Effector memory CD4-positive, alpha-beta T cell (primary cell): ENCODE measurements at regions not wholly inside any gene's neighbourhood (a gene's known extent, or its start where the extent isn't known, plus 50 kb on each side); places are given as distances from the start of the nearest gene placed in this dataset.
A peak's percentile ranks its signal among the peaks of the same experiment; 100 is the strongest.

Experiments
- DNase-seq, 3 donors: peaks; one replicate each; pipeline ENCODE4 v3.0.0-alpha.2; 2020
- H3K27ac ChIP-seq: 2 replicates; pipeline ENCODE4 v1.7.0; 2013; ENCODE audit warnings: mild to moderate bottlenecking, low read length, moderate library complexity; ENCODE audit not compliant: insufficient read depth, poor library complexity, severe bottlenecking
- H3K27me3 ChIP-seq: replicated peaks from 2 replicates; pipeline ENCODE4 v1.7.0; 2013; ENCODE audit warnings: mild to moderate bottlenecking, low read length; ENCODE audit not compliant: insufficient read depth, control insufficient read depth, poor library complexity, severe bottlenecking
- H3K36me3 ChIP-seq: 2 replicates; pipeline ENCODE4 v1.7.0; 2013; ENCODE audit warnings: mild to moderate bottlenecking, low read length, moderate library complexity; ENCODE audit not compliant: control insufficient read depth, insufficient read depth
- H3K4me1 ChIP-seq: 2 replicates; pipeline ENCODE4 v1.7.0; 2013; ENCODE audit warnings: low read length, mild to moderate bottlenecking; ENCODE audit not compliant: control insufficient read depth, insufficient read depth, poor library complexity, severe bottlenecking
- H3K4me3 ChIP-seq: 2 replicates; pipeline ENCODE4 v1.7.0; 2013; ENCODE audit warnings: low read length, low read depth, mild to moderate bottlenecking; ENCODE audit not compliant: insufficient read depth, poor library complexity, severe bottlenecking
- H3K9me3 ChIP-seq: 2 replicates; pipeline ENCODE4 v1.7.0; 2013; ENCODE audit warnings: mild to moderate bottlenecking, low read length, moderate library complexity; ENCODE audit not compliant: control insufficient read depth

DNA sequence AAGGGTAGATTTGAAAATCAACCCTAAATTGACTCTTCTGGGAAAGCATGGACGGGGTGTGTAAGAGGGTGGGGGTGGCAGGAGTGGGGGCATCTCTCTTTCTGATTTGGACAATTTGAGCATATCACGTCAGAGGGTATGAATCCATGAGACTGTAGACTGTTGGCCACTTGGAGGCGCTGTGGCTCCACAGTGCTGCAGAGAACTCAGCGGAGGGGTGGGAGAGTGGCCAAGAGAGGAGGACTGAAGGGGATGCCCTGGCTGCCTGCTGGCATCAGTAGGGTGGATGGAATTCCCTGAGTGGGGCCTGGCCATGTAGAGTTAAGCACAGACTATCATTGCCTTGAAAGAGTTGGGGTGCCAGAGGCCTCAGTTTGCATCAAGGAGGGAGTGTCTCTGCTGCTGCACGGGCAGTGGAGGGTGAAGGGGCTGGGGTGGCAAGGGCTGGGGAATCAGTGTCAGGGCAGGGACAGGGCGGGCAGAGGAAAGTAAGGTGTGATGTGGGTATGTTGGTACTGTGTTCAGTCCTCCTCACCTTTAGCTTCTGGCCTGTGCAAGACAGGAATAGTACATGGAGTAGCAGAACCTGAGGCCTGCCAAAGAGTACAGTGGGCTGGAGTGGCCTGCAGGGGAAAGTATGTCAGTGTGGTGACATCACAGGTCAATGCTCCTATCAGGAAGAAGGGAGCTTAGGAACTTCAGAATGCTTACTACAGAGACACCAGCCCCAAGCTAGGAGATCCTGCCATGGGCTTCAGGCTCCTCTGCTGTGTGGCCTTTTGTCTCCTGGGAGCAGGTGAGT is 133.5 kb upstream of the PRSS58 start:
- peak in 2 of 3 donors; percentile 30 to 48 for DNase-seq
- Histone ChIP-seq H3K4me3 (no peak overlapping the region), H3K27ac (peak overlapping the region; percentile 11)

DNA sequence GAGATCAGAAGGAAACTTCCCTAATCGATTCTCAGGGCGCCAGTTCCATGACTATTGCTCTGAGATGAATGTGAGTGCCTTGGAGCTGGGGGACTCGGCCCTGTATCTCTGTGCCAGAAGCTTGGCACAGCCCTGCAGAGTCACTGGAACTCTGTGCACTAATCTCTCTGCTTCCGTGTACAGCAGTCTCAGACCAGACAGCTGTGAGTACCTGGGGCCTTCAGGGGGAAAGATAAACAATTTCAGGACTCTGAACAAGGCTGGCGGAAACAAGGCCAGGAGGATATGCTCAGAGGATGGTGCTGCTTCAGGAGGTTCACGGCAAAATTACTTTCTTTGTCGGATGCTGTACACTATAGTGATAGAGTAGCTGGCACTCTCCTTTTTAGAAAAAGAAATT is 131.7 kb upstream of the PRSS58 start:
- Histone ChIP-seq H3K9me3 (no peaks in the 10 kb centered on the region), H3K36me3 (no peaks in the 10 kb centered on the region), H3K4me1 (peaks cover 3% of the 10 kb centered on the region), H3K4me3 (no peak overlapping the region), H3K27me3 (no peaks in the 10 kb centered on the region), H3K27ac (no peak overlapping the region)
- DNase-seq, result no peak

More for the DNA sequence above, 133.5 kb upstream of the PRSS58 start:
- Histone ChIP-seq H3K36me3 (no peaks in the 10 kb centered on the region), H3K4me1 (no peaks in the 10 kb centered on the region), H3K27me3 (no peaks in the 10 kb centered on the region), H3K9me3 (no peaks in the 10 kb centered on the region)

DNA sequence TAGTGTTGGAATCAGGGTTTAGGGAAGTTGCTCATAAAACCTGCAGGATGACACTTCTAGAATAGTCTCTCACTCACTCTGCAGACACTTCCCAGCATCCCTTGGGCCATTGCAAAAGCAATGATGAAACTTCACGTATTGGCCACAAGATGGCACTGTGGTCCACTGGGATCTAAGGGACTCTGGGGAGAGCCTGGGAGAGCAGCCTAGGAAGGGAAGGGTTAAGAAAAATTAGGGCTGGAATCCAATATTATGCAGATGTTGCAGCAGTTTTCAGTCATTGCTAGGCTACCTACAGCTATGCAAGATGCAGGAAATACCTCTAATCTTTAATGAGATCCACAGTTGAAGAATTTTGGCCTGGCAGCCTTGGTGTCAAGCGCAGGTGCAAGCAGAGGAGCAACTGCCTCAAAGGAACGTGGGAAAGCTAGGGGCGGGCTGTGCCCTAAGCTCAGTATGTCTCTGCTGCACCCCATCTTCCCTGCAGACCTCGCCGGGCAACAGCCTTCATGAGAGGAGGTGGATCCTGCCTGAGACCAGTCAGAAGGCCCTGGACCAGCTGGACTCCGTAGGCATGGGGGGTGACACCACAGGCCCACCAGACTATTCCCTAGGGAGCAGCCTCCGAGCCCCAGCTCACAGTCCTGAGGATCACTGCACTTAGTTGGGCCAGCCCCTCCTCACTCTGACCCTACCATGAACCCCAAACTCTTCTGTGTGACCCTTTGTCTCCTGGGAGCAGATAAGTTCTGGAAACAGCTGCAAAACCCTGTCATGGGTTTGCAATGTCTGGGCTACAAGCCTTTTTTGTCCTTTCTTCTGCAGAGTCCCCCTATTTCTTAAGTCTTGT is 127.9 kb upstream of the PRSS58 start:
- Histone ChIP-seq H3K36me3 (no peaks in the 10 kb centered on the region), H3K9me3 (no peaks in the 10 kb centered on the region), H3K4me1 (peaks cover 9% of the 10 kb centered on the region), H3K4me3 (no peak overlapping the region), H3K27me3 (no peaks in the 10 kb centered on the region), H3K27ac (no peak overlapping the region)
- DNase-seq, result no peak

DNA sequence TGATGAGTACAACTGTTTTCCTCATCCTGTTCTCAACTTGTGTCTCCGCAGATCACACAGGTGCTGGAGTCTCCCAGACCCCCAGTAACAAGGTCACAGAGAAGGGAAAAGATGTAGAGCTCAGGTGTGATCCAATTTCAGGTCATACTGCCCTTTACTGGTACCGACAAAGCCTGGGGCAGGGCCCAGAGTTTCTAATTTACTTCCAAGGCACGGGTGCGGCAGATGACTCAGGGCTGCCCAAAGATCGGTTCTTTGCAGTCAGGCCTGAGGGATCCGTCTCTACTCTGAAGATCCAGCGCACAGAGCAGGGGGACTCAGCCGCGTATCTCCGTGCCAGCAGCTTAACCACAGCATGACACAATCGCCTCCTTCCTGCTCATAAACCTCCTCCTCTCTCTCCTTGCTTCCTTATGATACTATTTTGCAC is 126.7 kb upstream of the PRSS58 start:
- no peak overlapping the region for H3K27ac ChIP-seq
- H3K4me3 ChIP-seq, result no peak overlapping the region
- H3K9me3 ChIP-seq, result no peaks in the 10 kb centered on the region
- no peak for DNase-seq
- no peaks in the 10 kb centered on the region for H3K36me3 ChIP-seq
- H3K27me3 ChIP-seq, result no peaks in the 10 kb centered on the region
- H3K4me1 ChIP-seq, result peaks cover 9% of the 10 kb centered on the region

DNA sequence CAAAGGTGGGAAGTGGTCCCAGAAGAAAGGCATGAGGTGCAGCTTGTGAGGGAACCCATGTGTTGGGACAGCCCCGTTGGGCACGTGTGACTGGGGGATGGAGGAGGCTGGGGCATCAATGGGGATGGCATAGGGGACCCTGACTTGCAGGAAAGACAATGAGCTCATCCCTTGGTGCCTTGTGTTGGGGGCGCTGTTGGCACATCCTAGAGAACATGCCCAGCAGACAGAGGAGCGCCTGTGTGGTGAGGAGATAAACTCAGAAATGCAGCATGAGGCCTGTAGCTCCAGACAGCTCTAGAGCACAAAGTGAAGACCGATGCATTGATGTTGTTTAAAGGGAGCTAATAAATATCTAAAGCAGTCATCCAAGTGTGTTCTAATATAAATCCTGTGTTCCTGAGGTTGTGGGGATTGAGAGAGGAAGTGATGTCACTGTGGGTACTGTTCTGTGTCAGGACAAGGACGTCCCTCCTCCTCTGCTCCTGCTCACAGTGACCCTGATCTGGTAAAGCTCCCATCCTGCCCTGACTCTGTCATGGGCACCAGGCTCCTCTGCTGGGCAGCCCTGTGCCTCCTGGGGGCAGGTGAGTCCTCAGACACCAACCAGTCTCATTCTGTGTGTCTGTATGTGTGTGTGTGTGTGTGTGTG is 126.1 kb upstream of the PRSS58 start:
- H3K27me3 ChIP-seq, result no peaks in the 10 kb centered on the region
- no peak overlapping the region for H3K27ac ChIP-seq
- no peaks in the 10 kb centered on the region for H3K36me3 ChIP-seq
- no peaks in the 10 kb centered on the region for H3K9me3 ChIP-seq
- DNase-seq, result no peak
- H3K4me3 ChIP-seq, result no peak overlapping the region
- peaks cover 9% of the 10 kb centered on the region for H3K4me1 ChIP-seq

DNA sequence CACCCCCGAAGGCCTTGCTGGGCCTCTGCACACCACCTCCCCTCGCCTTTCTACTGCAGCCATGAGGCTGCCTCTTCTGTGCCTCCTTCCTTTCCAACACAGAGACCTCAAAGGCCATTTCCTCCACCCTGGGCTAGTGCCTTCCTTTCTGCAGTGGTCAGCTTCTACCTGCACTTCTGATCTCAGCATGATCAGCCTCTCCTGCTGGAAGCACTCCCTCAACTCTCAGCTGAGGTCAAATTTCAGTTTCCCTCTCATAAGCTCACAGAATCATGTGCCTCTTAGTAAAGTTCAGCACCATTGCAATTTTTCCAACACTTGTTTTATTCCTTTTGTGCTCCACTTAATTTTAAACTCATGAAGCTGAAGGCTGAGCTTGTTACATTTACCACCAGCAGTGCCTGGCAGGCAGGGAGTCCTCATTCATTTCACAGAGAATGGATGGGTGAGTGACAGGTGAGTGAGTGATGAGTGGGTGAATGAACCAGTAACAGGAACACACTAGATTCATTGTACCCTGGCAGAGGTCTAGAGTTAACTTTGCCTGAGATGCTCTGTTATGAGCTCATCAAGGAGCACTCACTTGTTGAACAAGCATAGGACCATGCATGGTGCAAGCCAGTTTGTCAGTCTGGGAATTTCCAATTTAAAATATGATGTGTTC is 124.0 kb upstream of the PRSS58 start:
- Histone ChIP-seq H3K9me3 (no peaks in the 10 kb centered on the region), H3K36me3 (no peaks in the 10 kb centered on the region), H3K4me3 (no peak overlapping the region), H3K27me3 (no peaks in the 10 kb centered on the region), H3K27ac (no peak overlapping the region), H3K4me1 (peaks cover 9% of the 10 kb centered on the region)
- DNase-seq, result no peak

DNA sequence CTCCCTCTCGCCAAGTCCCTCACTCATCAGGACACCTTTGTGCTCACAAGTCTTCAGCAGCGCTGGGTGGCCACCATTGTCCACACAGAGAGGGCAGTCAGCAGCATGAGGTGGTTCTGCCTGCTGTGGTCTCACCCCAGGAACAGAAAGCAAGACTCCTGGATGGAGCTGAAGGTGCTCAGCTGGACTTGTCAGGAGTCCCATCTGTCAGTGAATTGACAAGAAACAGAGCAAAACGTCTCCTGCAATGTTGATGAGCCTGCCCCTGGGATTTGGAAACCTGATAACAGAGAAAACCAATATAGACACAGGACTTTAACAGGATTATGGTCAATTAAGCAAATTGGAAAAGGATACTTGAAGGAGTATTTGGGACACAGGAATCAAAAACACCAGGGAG is 122.2 kb upstream of the PRSS58 start:
- no peak for DNase-seq
- Histone ChIP-seq H3K4me3 (no peak overlapping the region), H3K4me1 (peaks cover 9% of the 10 kb centered on the region), H3K9me3 (no peaks in the 10 kb centered on the region), H3K27me3 (no peaks in the 10 kb centered on the region), H3K27ac (no peak overlapping the region), H3K36me3 (no peaks in the 10 kb centered on the region)

DNA sequence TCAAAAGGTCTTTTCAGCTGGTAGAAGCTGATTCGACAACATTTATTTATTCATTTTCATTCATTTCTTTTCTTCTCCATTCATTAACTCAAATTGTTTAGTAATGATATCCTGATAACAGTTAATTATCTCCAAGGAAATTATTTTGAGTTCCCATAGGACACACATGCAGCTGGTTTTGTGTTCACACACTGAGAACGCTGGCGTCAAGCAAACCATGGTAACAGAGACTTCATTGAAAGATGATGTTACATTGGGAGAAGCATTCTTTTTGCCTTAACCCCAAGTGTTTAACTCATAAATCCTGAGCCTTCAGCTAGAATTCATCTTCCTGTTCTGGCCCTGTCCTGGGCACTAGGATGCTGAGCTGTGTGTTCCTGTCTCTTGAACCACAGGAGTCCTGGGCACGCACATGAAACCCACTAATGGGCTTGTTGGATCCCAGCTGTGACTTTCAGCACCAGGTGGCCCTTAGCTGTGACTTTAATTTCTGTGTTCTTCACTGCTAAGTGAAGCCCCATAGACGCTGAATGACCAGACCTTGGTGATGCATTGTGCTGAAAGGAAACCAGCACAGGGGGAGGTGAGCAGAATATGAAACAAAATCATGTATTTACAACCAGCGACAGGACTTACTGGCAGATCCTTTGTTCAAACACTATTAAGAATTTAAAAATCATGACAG is 121.5 kb upstream of the PRSS58 start:
- H3K27ac ChIP-seq, result no peak overlapping the region
- peaks cover 4% of the 10 kb centered on the region for H3K4me1 ChIP-seq
- no peak overlapping the region for H3K4me3 ChIP-seq
- H3K9me3 ChIP-seq, result no peaks in the 10 kb centered on the region
- no peaks in the 10 kb centered on the region for H3K36me3 ChIP-seq
- H3K27me3 ChIP-seq, result no peaks in the 10 kb centered on the region
- no peak for DNase-seq

DNA sequence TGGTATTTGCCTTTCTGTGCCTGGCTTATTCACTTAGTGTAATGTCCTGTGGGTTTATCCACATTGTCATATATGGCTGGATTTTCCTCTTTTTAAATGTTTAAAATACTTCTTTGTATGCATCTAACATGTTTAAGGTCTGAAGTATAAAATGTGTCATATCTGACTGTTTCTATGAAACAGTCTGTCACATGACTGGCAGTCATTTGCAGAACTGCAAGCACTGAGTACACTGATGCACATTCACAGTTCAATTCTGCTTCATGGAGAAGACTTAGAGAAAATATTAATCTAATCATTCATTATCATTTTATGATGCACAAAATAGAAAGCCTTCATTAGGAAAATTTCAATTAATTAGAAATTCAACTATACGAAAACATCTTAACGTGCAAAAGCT is 119.7 kb upstream of the PRSS58 start:
- Histone ChIP-seq H3K4me1 (no peaks in the 10 kb centered on the region), H3K4me3 (no peak overlapping the region)
- no peak for DNase-seq

More for the DNA sequence above, 119.7 kb upstream of the PRSS58 start:
- no peaks in the 10 kb centered on the region for H3K9me3 ChIP-seq
- no peak overlapping the region for H3K27ac ChIP-seq
- no peaks in the 10 kb centered on the region for H3K36me3 ChIP-seq
- H3K27me3 ChIP-seq, result no peaks in the 10 kb centered on the region
